ENCODE measurements at regions not wholly inside any gene's neighbourhood (a gene's known extent, or its start where the extent isn't known, plus 50 kb on each side); places are given as distances from the start of the nearest gene placed in this dataset.

DNA sequence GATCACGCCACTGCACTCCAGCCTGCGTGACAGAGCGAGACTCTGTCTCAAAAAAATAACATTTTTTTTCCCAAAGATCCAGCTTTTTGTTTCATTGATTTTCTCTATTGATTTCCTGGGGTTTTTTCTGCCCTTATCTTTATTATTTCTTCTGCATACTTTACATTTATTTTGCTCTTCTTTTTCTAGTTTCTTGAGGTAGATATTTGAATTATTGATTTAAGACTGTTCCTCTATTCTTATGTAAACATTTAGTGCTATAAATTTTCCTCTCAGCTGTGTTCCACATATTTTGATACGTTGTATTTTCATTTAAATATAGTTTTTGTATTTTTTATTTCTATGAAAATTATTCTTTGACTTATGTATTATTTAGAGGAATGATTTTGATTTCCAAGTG lies 89.8 kb downstream of the TEX51 start (continued):
- TF ChIP-seq, protein P1, sequence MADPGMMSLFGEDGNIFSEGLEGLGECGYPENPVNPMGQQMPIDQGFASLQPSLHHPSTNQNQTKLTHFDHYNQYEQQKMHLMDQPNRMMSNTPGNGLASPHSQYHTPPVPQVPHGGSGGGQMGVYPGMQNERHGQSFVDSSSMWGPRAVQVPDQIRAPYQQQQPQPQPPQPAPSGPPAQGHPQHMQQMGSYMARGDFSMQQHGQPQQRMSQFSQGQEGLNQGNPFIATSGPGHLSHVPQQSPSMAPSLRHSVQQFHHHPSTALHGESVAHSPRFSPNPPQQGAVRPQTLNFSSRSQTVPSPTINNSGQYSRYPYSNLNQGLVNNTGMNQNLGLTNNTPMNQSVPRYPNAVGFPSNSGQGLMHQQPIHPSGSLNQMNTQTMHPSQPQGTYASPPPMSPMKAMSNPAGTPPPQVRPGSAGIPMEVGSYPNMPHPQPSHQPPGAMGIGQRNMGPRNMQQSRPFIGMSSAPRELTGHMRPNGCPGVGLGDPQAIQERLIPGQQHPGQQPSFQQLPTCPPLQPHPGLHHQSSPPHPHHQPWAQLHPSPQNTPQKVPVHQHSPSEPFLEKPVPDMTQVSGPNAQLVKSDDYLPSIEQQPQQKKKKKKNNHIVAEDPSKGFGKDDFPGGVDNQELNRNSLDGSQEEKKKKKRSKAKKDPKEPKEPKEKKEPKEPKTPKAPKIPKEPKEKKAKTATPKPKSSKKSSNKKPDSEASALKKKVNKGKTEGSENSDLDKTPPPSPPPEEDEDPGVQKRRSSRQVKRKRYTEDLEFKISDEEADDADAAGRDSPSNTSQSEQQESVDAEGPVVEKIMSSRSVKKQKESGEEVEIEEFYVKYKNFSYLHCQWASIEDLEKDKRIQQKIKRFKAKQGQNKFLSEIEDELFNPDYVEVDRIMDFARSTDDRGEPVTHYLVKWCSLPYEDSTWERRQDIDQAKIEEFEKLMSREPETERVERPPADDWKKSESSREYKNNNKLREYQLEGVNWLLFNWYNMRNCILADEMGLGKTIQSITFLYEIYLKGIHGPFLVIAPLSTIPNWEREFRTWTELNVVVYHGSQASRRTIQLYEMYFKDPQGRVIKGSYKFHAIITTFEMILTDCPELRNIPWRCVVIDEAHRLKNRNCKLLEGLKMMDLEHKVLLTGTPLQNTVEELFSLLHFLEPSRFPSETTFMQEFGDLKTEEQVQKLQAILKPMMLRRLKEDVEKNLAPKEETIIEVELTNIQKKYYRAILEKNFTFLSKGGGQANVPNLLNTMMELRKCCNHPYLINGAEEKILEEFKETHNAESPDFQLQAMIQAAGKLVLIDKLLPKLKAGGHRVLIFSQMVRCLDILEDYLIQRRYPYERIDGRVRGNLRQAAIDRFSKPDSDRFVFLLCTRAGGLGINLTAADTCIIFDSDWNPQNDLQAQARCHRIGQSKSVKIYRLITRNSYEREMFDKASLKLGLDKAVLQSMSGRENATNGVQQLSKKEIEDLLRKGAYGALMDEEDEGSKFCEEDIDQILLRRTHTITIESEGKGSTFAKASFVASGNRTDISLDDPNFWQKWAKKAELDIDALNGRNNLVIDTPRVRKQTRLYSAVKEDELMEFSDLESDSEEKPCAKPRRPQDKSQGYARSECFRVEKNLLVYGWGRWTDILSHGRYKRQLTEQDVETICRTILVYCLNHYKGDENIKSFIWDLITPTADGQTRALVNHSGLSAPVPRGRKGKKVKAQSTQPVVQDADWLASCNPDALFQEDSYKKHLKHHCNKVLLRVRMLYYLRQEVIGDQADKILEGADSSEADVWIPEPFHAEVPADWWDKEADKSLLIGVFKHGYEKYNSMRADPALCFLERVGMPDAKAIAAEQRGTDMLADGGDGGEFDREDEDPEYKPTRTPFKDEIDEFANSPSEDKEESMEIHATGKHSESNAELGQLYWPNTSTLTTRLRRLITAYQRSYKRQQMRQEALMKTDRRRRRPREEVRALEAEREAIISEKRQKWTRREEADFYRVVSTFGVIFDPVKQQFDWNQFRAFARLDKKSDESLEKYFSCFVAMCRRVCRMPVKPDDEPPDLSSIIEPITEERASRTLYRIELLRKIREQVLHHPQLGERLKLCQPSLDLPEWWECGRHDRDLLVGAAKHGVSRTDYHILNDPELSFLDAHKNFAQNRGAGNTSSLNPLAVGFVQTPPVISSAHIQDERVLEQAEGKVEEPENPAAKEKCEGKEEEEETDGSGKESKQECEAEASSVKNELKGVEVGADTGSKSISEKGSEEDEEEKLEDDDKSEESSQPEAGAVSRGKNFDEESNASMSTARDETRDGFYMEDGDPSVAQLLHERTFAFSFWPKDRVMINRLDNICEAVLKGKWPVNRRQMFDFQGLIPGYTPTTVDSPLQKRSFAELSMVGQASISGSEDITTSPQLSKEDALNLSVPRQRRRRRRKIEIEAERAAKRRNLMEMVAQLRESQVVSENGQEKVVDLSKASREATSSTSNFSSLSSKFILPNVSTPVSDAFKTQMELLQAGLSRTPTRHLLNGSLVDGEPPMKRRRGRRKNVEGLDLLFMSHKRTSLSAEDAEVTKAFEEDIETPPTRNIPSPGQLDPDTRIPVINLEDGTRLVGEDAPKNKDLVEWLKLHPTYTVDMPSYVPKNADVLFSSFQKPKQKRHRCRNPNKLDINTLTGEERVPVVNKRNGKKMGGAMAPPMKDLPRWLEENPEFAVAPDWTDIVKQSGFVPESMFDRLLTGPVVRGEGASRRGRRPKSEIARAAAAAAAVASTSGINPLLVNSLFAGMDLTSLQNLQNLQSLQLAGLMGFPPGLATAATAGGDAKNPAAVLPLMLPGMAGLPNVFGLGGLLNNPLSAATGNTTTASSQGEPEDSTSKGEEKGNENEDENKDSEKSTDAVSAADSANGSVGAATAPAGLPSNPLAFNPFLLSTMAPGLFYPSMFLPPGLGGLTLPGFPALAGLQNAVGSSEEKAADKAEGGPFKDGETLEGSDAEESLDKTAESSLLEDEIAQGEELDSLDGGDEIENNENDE (IDR thresholded peaks at IDR 0.05; ENCODE audit: insufficient replicate concordance, low read length), result no peak
- TF ChIP-seq TBP (IDR thresholded peaks at IDR 0.05; ENCODE audit: low read depth, low read length), result no peak
- TF ChIP-seq NANOG (IDR thresholded peaks at IDR 0.05; ENCODE audit: insufficient read depth, low read depth, low read length, poor library complexity, severe bottlenecking), result no peak
- TF ChIP-seq CHD1 (IDR thresholded peaks at IDR 0.05; ENCODE audit: low read depth, low read length), result no peak
- TF ChIP-seq, protein P2, sequence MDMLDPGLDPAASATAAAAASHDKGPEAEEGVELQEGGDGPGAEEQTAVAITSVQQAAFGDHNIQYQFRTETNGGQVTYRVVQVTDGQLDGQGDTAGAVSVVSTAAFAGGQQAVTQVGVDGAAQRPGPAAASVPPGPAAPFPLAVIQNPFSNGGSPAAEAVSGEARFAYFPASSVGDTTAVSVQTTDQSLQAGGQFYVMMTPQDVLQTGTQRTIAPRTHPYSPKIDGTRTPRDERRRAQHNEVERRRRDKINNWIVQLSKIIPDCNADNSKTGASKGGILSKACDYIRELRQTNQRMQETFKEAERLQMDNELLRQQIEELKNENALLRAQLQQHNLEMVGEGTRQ (IDR thresholded peaks at IDR 0.05; ENCODE audit: low read length), result no peak
- no peak for TF ChIP-seq ZNF274 (IDR thresholded peaks at IDR 0.05; ENCODE audit: borderline replicate concordance, extremely low read depth, low read length)
- no peak for TF ChIP-seq BCL11A (IDR thresholded peaks at IDR 0.05; ENCODE audit: low read depth in 2 of 2, low read length in 2 of 2)
- TF ChIP-seq, protein P3, sequence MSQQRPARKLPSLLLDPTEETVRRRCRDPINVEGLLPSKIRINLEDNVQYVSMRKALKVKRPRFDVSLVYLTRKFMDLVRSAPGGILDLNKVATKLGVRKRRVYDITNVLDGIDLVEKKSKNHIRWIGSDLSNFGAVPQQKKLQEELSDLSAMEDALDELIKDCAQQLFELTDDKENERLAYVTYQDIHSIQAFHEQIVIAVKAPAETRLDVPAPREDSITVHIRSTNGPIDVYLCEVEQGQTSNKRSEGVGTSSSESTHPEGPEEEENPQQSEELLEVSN (IDR thresholded peaks at IDR 0.05), result no peak

All from H1 (cell line).